HepG2 (cell line): ENCODE measurements at regions not wholly inside any gene's neighbourhood (a gene's known extent, or its start where the extent isn't known, plus 50 kb on each side); places are given as distances from the start of the nearest gene placed in this dataset.

Source experiments
- FOXJ3 ChIP-seq: sonication (generic); formaldehyde crosslinking; IDR thresholded peaks from 2 replicates; pipeline ENCODE4 v1.4.0; 2020; ENCODE audit warnings: missing genetic modification reagents, mild to moderate bottlenecking, borderline replicate concordance
- GMEB2 ChIP-seq: IDR thresholded peaks from 2 replicates; pipeline ENCODE4 v1.6.1; 2016; ENCODE audit warnings: missing biosample characterization, missing genetic modification reagents, low read depth
- RXRA ChIP-seq: sonication (generic); formaldehyde crosslinking; IDR thresholded peaks from 2 replicates; pipeline ENCODE4 v1.5.1; 2020; ENCODE audit warnings: missing genetic modification reagents
- SOX6 ChIP-seq, 2 experiments: fragments of 450-650 bp in 1 of 2; sonication (generic) in 1 of 2; formaldehyde crosslinking in 1 of 2; IDR thresholded peaks; 2 replicates each; pipeline versions ENCODE4 v1.4.0 to v1.6.1; 2017 to 2020; ENCODE audit warnings: antibody characterized with exemption in 1 of 2, mild to moderate bottlenecking in 1 of 2, missing genetic modification reagents in 1 of 2
- ZBTB40 ChIP-seq, 2 experiments: fragments of 450-650 bp in 1 of 2; sonication (generic) in 1 of 2; formaldehyde crosslinking in 1 of 2; IDR thresholded peaks; 2 replicates each; pipeline versions ENCODE4 v1.6.1 to v1.8.0; 2016 to 2022; ENCODE audit warnings: antibody characterized with exemption in 1 of 2, mild to moderate bottlenecking in 1 of 2, missing genetic modification reagents in 1 of 2
- ZFP1 ChIP-seq: IDR thresholded peaks from 2 replicates; pipeline ENCODE4 v1.6.1; 2016
- ZNF335 ChIP-seq: sonication (generic); formaldehyde crosslinking; IDR thresholded peaks from 2 replicates; pipeline ENCODE4 v1.4.0; 2020; ENCODE audit warnings: missing genetic modification reagents
- ZNF367 ChIP-seq: sonication (generic); formaldehyde crosslinking; IDR thresholded peaks from 2 replicates; pipeline ENCODE4 v1.4.0; 2020; ENCODE audit warnings: missing genetic modification reagents, borderline replicate concordance
- ZNF816 ChIP-seq: sonication (generic); formaldehyde crosslinking; IDR thresholded peaks from 2 replicates; pipeline ENCODE4 v1.8.0; 2022; ENCODE audit warnings: missing genetic modification reagents, mild to moderate bottlenecking, borderline replicate concordance

GRCh38 chr22:19645905-19646304, 68.4 kb upstream of the SEPTIN5 start (continued):
- TF ChIP-seq ZBTB40 (IDR thresholded peaks at IDR 0.05) (no peak), ZBTB40 (CRISPR knock-in tag; IDR thresholded peaks at IDR 0.05) (no peak), RXRA (no peak), ZNF816 (no peak), ZNF367 (CRISPR knock-in tag) (no peak), GMEB2 (CRISPR knock-in tag) (no peak), ZFP1 (CRISPR knock-in tag) (no peak), ZNF335 (CRISPR knock-in tag) (no peak), SOX6 (IDR thresholded peaks at IDR 0.05) (no peak), SOX6 (CRISPR knock-in tag; IDR thresholded peaks at IDR 0.05) (no peak), FOXJ3 (CRISPR knock-in tag) (no peak)
